HCT116 (cell line): ENCODE measurements at regions not wholly inside any gene's neighbourhood (a gene's known extent, or its start where the extent isn't known, plus 50 kb on each side); places are given as distances from the start of the nearest gene placed in this dataset.

Experiments used
- ATAC-seq: fragments of 200-7000 bp; cut with Tn5 transposase; 2 replicates; pipeline ENCODE4 v1.9.1; 2020; ENCODE audit warnings: mild to moderate bottlenecking, moderate library complexity
- BruUV-seq: library from RNA; stranded (reverse); fragments of 400-500 nt; replicated peaks from 2 replicates; lab custom pipeline; 2021; lab: Mats Ljungman, UMichigan
- CTCF ChIA-PET: fragments of 300-600 bp; sonication (Branson Sonifier 250); formaldehyde crosslinking; loops from one replicate; lab custom pipeline; 2021; ENCODE audit warnings: antibody characterized with exemption; lab: Charles Lee
- POLR2A ChIA-PET: fragments of 300-600, 350-600 bp; sonication (Branson Sonifier 250); formaldehyde crosslinking; loops from one replicate; lab custom pipeline; 2021; ENCODE audit warnings: antibody characterized with exemption; lab: Charles Lee
- RAD21 ChIA-PET, 2 experiments: fragments of 300-600 bp; sonication (Branson Sonifier 250); formaldehyde crosslinking; loops; one replicate each; lab custom pipeline; 2023; ENCODE audit warnings: low total read pairs in 2 of 2; ENCODE audit not compliant: uncharacterized antibody in 2 of 2, unreplicated experiment in 2 of 2, low non-redundant PET in 1 of 2; lab: Charles Lee
- DNase-seq: peaks from one replicate; pipeline ENCODE4 v3.0.0-alpha.2; 2010; ENCODE audit warnings: low read depth, low spot score
- H2AFZ ChIP-seq: fragments of 200-600 bp; shearing (Covaris generic), sonication (generic); 2 replicates; pipeline ENCODE4 v1.6.1; 2017; ENCODE audit warnings: low read depth, mixed run types, mixed read lengths, antibody characterized with exemption, low read length; ENCODE audit not compliant: poor library complexity, severe bottlenecking
- H3K27ac ChIP-seq: 2 replicates; pipeline ENCODE4 v1.5.1; 2012; ENCODE audit warnings: low read depth, low read length
- H3K27me3 ChIP-seq: fragments of 200-600 bp; sonication (generic); 2 replicates; pipeline ENCODE4 v1.6.1; 2016; ENCODE audit warnings: mixed run types, low read length, mixed read lengths; ENCODE audit not compliant: insufficient read depth
- H3K36me3 ChIP-seq, 2 experiments: fragments of 200-500 bp in 1 of 2; fragments of 200-600 bp in 1 of 2; sonication (Bioruptor generic) in 1 of 2; sonication (generic) in 1 of 2; 2 replicates each; pipeline versions ENCODE4 v1.5.1 to v1.6.1; 2014 to 2016; ENCODE audit warnings: low read length in 2 of 2, inconsistent platforms in 1 of 2, mixed read lengths in 1 of 2, mixed run types in 1 of 2; ENCODE audit not compliant: insufficient read depth in 2 of 2, control insufficient read depth in 1 of 2
- H3K4me1 ChIP-seq, 2 experiments: fragments of 200-600 bp in 1 of 2; sonication (generic) in 1 of 2; 2 replicates each; pipeline versions ENCODE4 v1.5.1 to v1.6.1; 2012 to 2017; ENCODE audit warnings: low read length in 2 of 2, inconsistent platforms in 1 of 2, mild to moderate bottlenecking in 1 of 2, mixed read lengths in 1 of 2, mixed run types in 1 of 2, moderate library complexity in 1 of 2; ENCODE audit not compliant: insufficient read depth in 2 of 2, control insufficient read depth in 1 of 2
- H3K4me2 ChIP-seq: fragments of 200-600 bp; sonication (generic); 2 replicates; pipeline ENCODE4 v1.6.1; 2017; ENCODE audit warnings: mixed run types, low read length, mixed read lengths
- H3K4me3 ChIP-seq, 2 experiments: fragments of 200-600 bp in 1 of 2; sonication (generic) in 1 of 2; replicated peaks in 1 of 2; 2 replicates each; pipeline ENCODE4 v1.5.1; 2011 to 2016; ENCODE audit warnings: low read length in 2 of 2, control low read depth in 1 of 2, low read depth in 1 of 2, mild to moderate bottlenecking in 1 of 2, mixed read lengths in 1 of 2, mixed run types in 1 of 2
- H3K79me2 ChIP-seq: fragments of 200-600 bp; sonication (generic); 2 replicates; pipeline ENCODE4 v1.6.1; 2017; ENCODE audit warnings: mild to moderate bottlenecking, mixed run types, low read length, moderate library complexity, mixed read lengths; ENCODE audit not compliant: insufficient read depth
- H3K9ac ChIP-seq: fragments of 200-600 bp; sonication (generic); 2 replicates; pipeline ENCODE4 v1.6.1; 2016; ENCODE audit warnings: low read length, mixed read lengths
- H3K9me2 ChIP-seq: fragments of 200-600 bp; sonication (generic), shearing (Covaris generic); 2 replicates; pipeline ENCODE4 v1.6.1; 2017; ENCODE audit warnings: mixed run types, mild to moderate bottlenecking, moderate library complexity; ENCODE audit not compliant: insufficient read depth
- H3K9me3 ChIP-seq, 2 experiments: fragments of 200-500 bp in 1 of 2; fragments of 200-600 bp in 1 of 2; sonication (Bioruptor generic) in 1 of 2; sonication (generic) in 1 of 2; 2 replicates each; pipeline ENCODE4 v1.6.1; 2014 to 2017; ENCODE audit warnings: low read length in 2 of 2, mixed read lengths in 2 of 2, inconsistent platforms in 1 of 2, low read depth in 1 of 2, mild to moderate bottlenecking in 1 of 2, mixed run types in 1 of 2, moderate library complexity in 1 of 2; ENCODE audit not compliant: control insufficient read depth in 1 of 2, insufficient read depth in 1 of 2
- H4K20me1 ChIP-seq: fragments of 200-600 bp; sonication (generic), shearing (Covaris generic); 2 replicates; pipeline ENCODE4 v1.6.1; 2017; ENCODE audit warnings: mixed run types, mild to moderate bottlenecking, moderate library complexity; ENCODE audit not compliant: insufficient read depth
- CEBPB ChIP-seq: IDR thresholded peaks from 2 replicates; pipeline ENCODE4 v1.6.1; 2012; ENCODE audit warnings: low read depth
- JUND ChIP-seq: IDR thresholded peaks from 2 replicates; pipeline ENCODE4 v1.6.1; 2012
- RAD21 ChIP-seq: IDR thresholded peaks from 2 replicates; pipeline ENCODE4 v1.6.1; 2012; ENCODE audit warnings: low read depth, mild to moderate bottlenecking
- SRF ChIP-seq: IDR thresholded peaks from 2 replicates; pipeline ENCODE4 v1.6.1; 2012; ENCODE audit warnings: low read depth
- YY1 ChIP-seq: IDR thresholded peaks from 2 replicates; pipeline ENCODE4 v1.6.1; 2011; ENCODE audit warnings: low read length, low read depth, moderate library complexity, mild to moderate bottlenecking; ENCODE audit not compliant: insufficient replicate concordance; ENCODE audit errors: extremely low read depth
- ZFX ChIP-seq: fragments of 450-650 bp; IDR thresholded peaks from 2 replicates; pipeline ENCODE4 v1.6.1; 2017
- ZNF274 ChIP-seq: fragments of 200-500 bp; sonication (Bioruptor generic); IDR thresholded peaks from 2 replicates; pipeline ENCODE4 v1.6.1; 2014; ENCODE audit warnings: mild to moderate bottlenecking, low read depth, low read length, inconsistent platforms
- intact Hi-C: fragments of 100-400 bp; cut with micrococcal nuclease; formaldehyde crosslinking; loops from 2 replicates; pipeline ENCODE4 v1.10.0; 2022

DNA sequence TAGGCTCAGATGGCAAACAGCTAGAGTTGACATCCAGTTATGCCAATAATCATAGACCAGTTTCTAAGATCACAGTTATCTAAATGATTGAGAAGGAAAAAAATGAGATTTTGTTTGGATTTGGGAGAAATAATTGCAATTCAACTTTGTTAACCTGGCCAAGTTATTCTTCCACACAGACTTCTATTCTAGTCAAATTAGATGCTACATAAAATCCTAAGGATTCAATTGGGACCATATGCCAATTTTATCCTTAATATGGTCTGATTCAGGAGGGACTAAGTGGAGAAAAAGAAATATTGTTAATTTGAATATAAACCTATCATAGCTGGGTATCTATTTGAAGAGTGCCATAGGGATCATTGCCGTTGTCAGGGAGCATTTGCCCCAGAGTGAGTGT lies 178.3 kb upstream of the SLC7A11 start:
- no peak for ATAC-seq
- ChIA-PET CTCF (no interaction called here), POLR2A (no interaction called here), RAD21 (no interaction called here)
- Histone ChIP-seq H3K27ac (no peak overlapping the region), H3K36me3 (no peaks in the 10 kb centered on the region), H3K4me2 (no peak overlapping the region), H3K4me1 (no peaks in the 10 kb centered on the region), H3K9ac (no peak overlapping the region), H3K4me3 (no peak overlapping the region), H3K27me3 (no peaks in the 10 kb centered on the region), H3K9me2 (no peaks in the 10 kb centered on the region), H3K9me3 (no peaks in the 10 kb centered on the region), H3K79me2 (no peaks in the 10 kb centered on the region), H4K20me1 (no peaks in the 10 kb centered on the region), H2AFZ (no peak overlapping the region)
- DNase-seq: no peak
- no peak for TF ChIP-seq JUND
- TF ChIP-seq CEBPB: no peak
- no peak for TF ChIP-seq YY1
- TF ChIP-seq ZFX: no peak
- BruUV-seq: no TSS peak
- intact Hi-C loops: no loop called here

DNA sequence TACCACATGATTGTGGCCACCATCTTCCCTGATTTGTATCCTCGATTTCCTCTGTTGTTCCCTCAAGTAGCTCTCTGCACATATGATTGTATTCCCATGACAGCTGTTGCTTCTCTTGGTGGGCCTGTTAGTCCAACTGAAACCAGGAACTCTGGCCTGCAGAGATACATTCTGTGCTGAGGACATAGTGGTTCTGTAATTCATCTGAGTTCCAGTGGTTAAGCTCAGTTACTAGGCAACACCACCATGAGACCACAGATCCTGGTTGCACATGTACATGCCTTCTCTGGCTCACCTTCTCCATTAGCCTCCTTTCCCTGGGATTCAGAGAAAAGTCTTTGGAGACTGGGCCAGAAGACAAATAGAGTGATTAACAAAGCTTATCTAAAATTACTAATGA lies 172.1 kb upstream of the SLC7A11 start:
- POLR2A ChIA-PET: no interaction called here
- RAD21 ChIA-PET: no interaction called here

More for the DNA sequence above, 172.1 kb upstream of the SLC7A11 start:
- H2AFZ ChIP-seq: no peak overlapping the region
- ATAC-seq (no peak), DNase-seq (no peak)
- H3K79me2 ChIP-seq: no peaks in the 10 kb centered on the region
- H3K9me3 ChIP-seq: no peaks in the 10 kb centered on the region
- no peaks in the 10 kb centered on the region for H3K36me3 ChIP-seq
- no peaks in the 10 kb centered on the region for H3K9me2 ChIP-seq
- H3K4me2 ChIP-seq: no peak overlapping the region
- no peak overlapping the region for H3K9ac ChIP-seq
- no peaks in the 10 kb centered on the region for H4K20me1 ChIP-seq
- CTCF ChIA-PET: no interaction called here
- TF ChIP-seq ZNF274 (no peak), RAD21 (no peak), SRF (no peak), YY1 (no peak)
- BruUV-seq: no TSS peak
- H3K4me3 ChIP-seq: no peak overlapping the region
- no peak overlapping the region for H3K27ac ChIP-seq
- intact Hi-C loops: no loop called here
- H3K4me1 ChIP-seq: no peaks in the 10 kb centered on the region
- no peaks in the 10 kb centered on the region for H3K27me3 ChIP-seq
